Vagina (tissue), 2 donors: ENCODE measurements at regions not wholly inside any gene's neighbourhood (a gene's known extent, or its start where the extent isn't known, plus 50 kb on each side); places are given as distances from the start of the nearest gene placed in this dataset.

Experiments used
- CTCF ChIP-seq, 3 experiments: fragments of 450-650 bp in 2 of 3; fragments of 200-600 bp in 1 of 3; sonication (generic) in 1 of 3; IDR thresholded peaks; one replicate each; pipeline ENCODE4 v1.5.1; 2017 to 2019; ENCODE audit warnings: antibody characterized with exemption in 3 of 3, mild to moderate bottlenecking in 2 of 3, moderate library complexity in 2 of 3
- POLR2A ChIP-seq, 2 donors: fragments of 450-650 bp; IDR thresholded peaks; one replicate each; pipeline ENCODE4 v1.6.1; 2017; ENCODE audit warnings: antibody characterized with exemption in 2 of 2, mild to moderate bottlenecking in 2 of 2, moderate library complexity in 2 of 2

GRCh38 chr4:28001698-28002097, 1141.1 kb downstream of the STIM2 start:
- TF ChIP-seq CTCF (IDR thresholded peaks at IDR 0.05): no peak
- TF ChIP-seq POLR2A (IDR thresholded peaks at IDR 0.05): no peak
